ENCODE measurements at regions not wholly inside any gene's neighbourhood (a gene's known extent, or its start where the extent isn't known, plus 50 kb on each side); places are given as distances from the start of the nearest gene placed in this dataset.

DNA sequence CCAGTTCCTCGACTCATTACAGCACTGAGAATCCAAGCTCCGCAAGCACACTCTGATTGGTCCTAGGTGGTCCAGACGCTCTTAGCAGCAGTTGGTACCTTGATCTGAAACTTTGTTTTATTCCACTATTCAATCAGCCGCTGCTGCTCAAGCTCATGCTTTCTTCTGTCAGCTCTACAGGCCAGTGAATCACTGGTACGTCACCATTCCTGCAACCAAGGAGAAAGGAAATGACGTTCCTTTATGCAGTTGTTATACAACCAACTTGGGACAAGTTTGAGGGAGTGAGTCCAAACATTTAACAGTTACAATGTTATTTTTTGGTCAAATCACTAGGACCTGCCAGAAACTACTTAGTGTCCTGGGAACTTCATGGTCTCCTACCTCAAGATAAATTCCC lies 398.8 kb upstream of the TMEFF2 start:
- TF ChIP-seq, protein P1, sequence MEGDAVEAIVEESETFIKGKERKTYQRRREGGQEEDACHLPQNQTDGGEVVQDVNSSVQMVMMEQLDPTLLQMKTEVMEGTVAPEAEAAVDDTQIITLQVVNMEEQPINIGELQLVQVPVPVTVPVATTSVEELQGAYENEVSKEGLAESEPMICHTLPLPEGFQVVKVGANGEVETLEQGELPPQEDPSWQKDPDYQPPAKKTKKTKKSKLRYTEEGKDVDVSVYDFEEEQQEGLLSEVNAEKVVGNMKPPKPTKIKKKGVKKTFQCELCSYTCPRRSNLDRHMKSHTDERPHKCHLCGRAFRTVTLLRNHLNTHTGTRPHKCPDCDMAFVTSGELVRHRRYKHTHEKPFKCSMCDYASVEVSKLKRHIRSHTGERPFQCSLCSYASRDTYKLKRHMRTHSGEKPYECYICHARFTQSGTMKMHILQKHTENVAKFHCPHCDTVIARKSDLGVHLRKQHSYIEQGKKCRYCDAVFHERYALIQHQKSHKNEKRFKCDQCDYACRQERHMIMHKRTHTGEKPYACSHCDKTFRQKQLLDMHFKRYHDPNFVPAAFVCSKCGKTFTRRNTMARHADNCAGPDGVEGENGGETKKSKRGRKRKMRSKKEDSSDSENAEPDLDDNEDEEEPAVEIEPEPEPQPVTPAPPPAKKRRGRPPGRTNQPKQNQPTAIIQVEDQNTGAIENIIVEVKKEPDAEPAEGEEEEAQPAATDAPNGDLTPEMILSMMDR (IDR thresholded peaks at IDR 0.05) = no peak
- no peak for DNase-seq
- Histone ChIP-seq H4K20me1 (ENCODE audit: insufficient read depth, low read length) (no peaks in the 10 kb centered on the region), H3K9ac (ENCODE audit: insufficient read depth, low read length, poor library complexity, severe bottlenecking) (no peak overlapping the region), H3K4me1 (ENCODE audit: control insufficient read depth in 1 of 2, insufficient read depth in 2 of 2, low read length in 2 of 2) (no peaks in the 10 kb centered on the region), H3K9me3 (replicated peaks in 1 of 2; ENCODE audit: control insufficient read depth in 1 of 2, insufficient read depth in 1 of 2, low read length in 2 of 2) (no peaks in the 10 kb centered on the region), H2AFZ (ENCODE audit: insufficient read depth, low read depth, low read length, poor library complexity, severe bottlenecking) (no peak overlapping the region), H3K27me3 (ENCODE audit: control insufficient read depth in 2 of 2, insufficient read depth in 2 of 2, low read length in 2 of 2) (no peaks in the 10 kb centered on the region), H3K79me2 (ENCODE audit: insufficient read depth, low read length) (no peaks in the 10 kb centered on the region), H3K4me2 (replicated peaks; ENCODE audit: extremely low read depth, low read length, poor library complexity, severe bottlenecking) (no peak overlapping the region), H3K4me3 (replicated peaks in 1 of 3; ENCODE audit: low read depth in 2 of 3, low read length in 3 of 3) (no peak overlapping the region), H3K36me3 (replicated peaks in 1 of 2; ENCODE audit: control insufficient read depth in 1 of 2, insufficient read depth in 2 of 2, low read length in 2 of 2) (no peaks in the 10 kb centered on the region), H3K27ac (ENCODE audit: low read depth in 1 of 2, low read length in 2 of 2) (no peak overlapping the region)
- H3K27me3 Mint-ChIP-seq (ENCODE audit: low read depth in 3 of 3) = peaks cover 0 to 2% (median 0%) of the 10 kb centered on the region in 3 donors
- H3K27ac Mint-ChIP-seq = no peak overlapping the region
- H3K9me3 Mint-ChIP-seq = peaks cover 0 to 3% (median 1%) of the 10 kb centered on the region in 7 donors
- WGBS (ENCODE audit: insufficient coverage) = 94% methylated on average over 4 of the region's 6 CpGs
- no peaks in the 10 kb centered on the region for H3K4me1 Mint-ChIP-seq
- no peaks in the 10 kb centered on the region for H3K36me3 Mint-ChIP-seq
- intact Hi-C loops (cut with micrococcal nuclease) = no loop called here
- no peak overlapping the region for H3K4me3 Mint-ChIP-seq

DNA sequence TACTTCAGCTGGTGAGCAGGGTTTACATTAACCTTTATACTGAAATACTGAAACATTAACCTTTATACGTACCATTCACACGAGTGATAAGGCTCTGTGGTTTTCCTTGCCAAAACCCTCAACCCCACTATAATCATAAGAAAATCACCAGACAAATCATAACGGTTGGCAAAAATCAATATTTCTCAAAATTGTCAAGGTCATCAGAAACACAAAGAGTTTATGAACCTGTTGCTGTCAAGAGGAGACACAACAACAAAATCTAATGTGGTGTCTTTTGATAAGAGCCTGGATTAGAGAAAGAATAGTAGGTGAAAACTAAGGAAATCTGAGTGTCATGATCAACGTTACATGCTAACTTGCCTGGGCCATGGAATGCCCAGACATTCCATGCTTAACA lies 396.9 kb upstream of the TMEFF2 start:
- Mint-ChIP-seq H3K4me1 (no peaks in the 10 kb centered on the region), H3K27ac (no peak overlapping the region), H3K27me3 (ENCODE audit: low read depth in 3 of 3) (peaks cover 0 to 2% (median 0%) of the 10 kb centered on the region in 3 donors), H3K36me3 (no peaks in the 10 kb centered on the region), H3K4me3 (no peak overlapping the region), H3K9me3 (peaks cover 0 to 3% (median 1%) of the 10 kb centered on the region in 7 donors)
- H4K20me1 ChIP-seq (ENCODE audit: insufficient read depth, low read length) = no peaks in the 10 kb centered on the region
- no peaks in the 10 kb centered on the region for H3K79me2 ChIP-seq (ENCODE audit: insufficient read depth, low read length)
- no peaks in the 10 kb centered on the region for H3K36me3 ChIP-seq (replicated peaks in 1 of 2; ENCODE audit: control insufficient read depth in 1 of 2, insufficient read depth in 2 of 2, low read length in 2 of 2)
- no peak overlapping the region for H3K9ac ChIP-seq (ENCODE audit: insufficient read depth, low read length, poor library complexity, severe bottlenecking)
- H3K9me3 ChIP-seq (replicated peaks in 1 of 2; ENCODE audit: control insufficient read depth in 1 of 2, insufficient read depth in 1 of 2, low read length in 2 of 2) = no peaks in the 10 kb centered on the region
- TF ChIP-seq, protein P1 (IDR thresholded peaks at IDR 0.05) = no peak
- no peak for DNase-seq
- no peak overlapping the region for H3K27ac ChIP-seq (ENCODE audit: low read depth in 1 of 2, low read length in 2 of 2)
- intact Hi-C loops (cut with micrococcal nuclease) = no loop called here
- H2AFZ ChIP-seq (ENCODE audit: insufficient read depth, low read depth, low read length, poor library complexity, severe bottlenecking) = no peak overlapping the region
- H3K4me3 ChIP-seq (replicated peaks in 1 of 3; ENCODE audit: low read depth in 2 of 3, low read length in 3 of 3) = no peak overlapping the region
- no peaks in the 10 kb centered on the region for H3K4me1 ChIP-seq (ENCODE audit: control insufficient read depth in 1 of 2, insufficient read depth in 2 of 2, low read length in 2 of 2)
- 100% methylated on average over 2 of the region's 4 CpGs for WGBS (ENCODE audit: insufficient coverage)
- no peak overlapping the region for H3K4me2 ChIP-seq (replicated peaks; ENCODE audit: extremely low read depth, low read length, poor library complexity, severe bottlenecking)
- no peaks in the 10 kb centered on the region for H3K27me3 ChIP-seq (ENCODE audit: control insufficient read depth in 2 of 2, insufficient read depth in 2 of 2, low read length in 2 of 2)

All from CD14-positive monocyte (primary cell).